Trophoblast cell (in vitro differentiated cells and primary cell): ENCODE measurements at regions not wholly inside any gene's neighbourhood (a gene's known extent, or its start where the extent isn't known, plus 50 kb on each side); places are given as distances from the start of the nearest gene placed in this dataset.

Experiments used
- DNase-seq, 2 donors: peaks; one replicate each; pipeline ENCODE4 v3.0.0-alpha.2; 2016
- H2AFZ ChIP-seq: 2 replicates; pipeline ENCODE4 v1.6.1; 2013; ENCODE audit warnings: low read length, moderate library complexity, mild to moderate bottlenecking; ENCODE audit not compliant: insufficient read depth, poor library complexity
- H2AK5ac ChIP-seq: 2 replicates; pipeline ENCODE4 v1.6.1; 2013; ENCODE audit warnings: mild to moderate bottlenecking, low read length
- H2BK120ac ChIP-seq: 2 replicates; pipeline ENCODE4 v1.6.1; 2013; ENCODE audit warnings: low read length, mild to moderate bottlenecking, moderate library complexity; ENCODE audit not compliant: insufficient read depth, poor library complexity
- H2BK12ac ChIP-seq: 2 replicates; pipeline ENCODE4 v1.6.1; 2013; ENCODE audit warnings: mild to moderate bottlenecking, low read length, moderate library complexity
- H2BK5ac ChIP-seq: 2 replicates; pipeline ENCODE4 v1.6.1; 2013; ENCODE audit warnings: low read length, low read depth, moderate library complexity, mild to moderate bottlenecking; ENCODE audit not compliant: poor library complexity
- H3K14ac ChIP-seq: 2 replicates; pipeline ENCODE4 v1.6.1; 2013; ENCODE audit warnings: mild to moderate bottlenecking, low read length
- H3K18ac ChIP-seq: 2 replicates; pipeline ENCODE4 v1.6.1; 2013; ENCODE audit warnings: mild to moderate bottlenecking, low read length
- H3K23ac ChIP-seq: 2 replicates; pipeline ENCODE4 v1.6.1; 2013; ENCODE audit warnings: low read length
- H3K27ac ChIP-seq: 2 replicates; pipeline ENCODE4 v1.5.1; 2013; ENCODE audit warnings: low read depth, mild to moderate bottlenecking, inconsistent platforms, low read length, moderate library complexity
- H3K27me3 ChIP-seq: 2 replicates; pipeline ENCODE4 v1.6.1; 2013; ENCODE audit warnings: inconsistent platforms, mild to moderate bottlenecking, low read length, moderate library complexity; ENCODE audit not compliant: insufficient read depth
- H3K36me3 ChIP-seq, 2 experiments: 1 replicate in 1 of 2; 2 replicates in 1 of 2; pipeline ENCODE4 v1.6.1; 2013; ENCODE audit warnings: low read length in 2 of 2, mild to moderate bottlenecking in 2 of 2, moderate library complexity in 1 of 2; ENCODE audit not compliant: insufficient read depth in 2 of 2, control insufficient read depth in 1 of 2
- H3K4ac ChIP-seq: 2 replicates; pipeline ENCODE4 v1.6.1; 2013; ENCODE audit warnings: low read depth, mild to moderate bottlenecking, low read length, moderate library complexity
- H3K4me1 ChIP-seq, 2 experiments: 1 replicate in 1 of 2; 2 replicates in 1 of 2; pipeline ENCODE4 v1.6.1; 2013; ENCODE audit warnings: low read length in 2 of 2, mild to moderate bottlenecking in 2 of 2, moderate library complexity in 1 of 2; ENCODE audit not compliant: insufficient read depth in 2 of 2, control insufficient read depth in 1 of 2
- H3K4me2 ChIP-seq: 2 replicates; pipeline ENCODE4 v1.6.1; 2013; ENCODE audit warnings: inconsistent platforms, mild to moderate bottlenecking, low read length, moderate library complexity
- H3K4me3 ChIP-seq: 2 replicates; pipeline ENCODE4 v1.5.1; 2013; ENCODE audit warnings: mild to moderate bottlenecking, low read depth, low read length, inconsistent platforms
- H3K79me1 ChIP-seq: one replicate; pipeline ENCODE4 v1.6.1; 2013; ENCODE audit warnings: low read length
- H3K79me2 ChIP-seq: 2 replicates; pipeline ENCODE4 v1.6.1; 2013; ENCODE audit warnings: low read length, mild to moderate bottlenecking; ENCODE audit not compliant: control insufficient read depth, insufficient read depth, poor library complexity
- H3K9ac ChIP-seq: 2 replicates; pipeline ENCODE4 v1.6.1; 2013; ENCODE audit warnings: mild to moderate bottlenecking, low read length
- H3K9me3 ChIP-seq: 2 replicates; pipeline ENCODE4 v1.6.1; 2013; ENCODE audit warnings: low read depth, mild to moderate bottlenecking, control low read depth, inconsistent platforms, low read length; ENCODE audit not compliant: insufficient read depth
- H4K12ac ChIP-seq: 2 replicates; pipeline ENCODE4 v1.6.1; 2013; ENCODE audit warnings: low read depth, mild to moderate bottlenecking, low read length, moderate library complexity
- H4K8ac ChIP-seq: 2 replicates; pipeline ENCODE4 v1.6.1; 2013; ENCODE audit warnings: low read depth, mild to moderate bottlenecking, low read length, moderate library complexity
- H4K91ac ChIP-seq: one replicate; pipeline ENCODE4 v1.6.1; 2013; ENCODE audit warnings: low read depth, mild to moderate bottlenecking, low read length, moderate library complexity
- WGBS: extraction: QIAGEN DNeasy Blood & Tissue Kit; methylation state at CpG from one replicate; pipeline ENCODE4 v1.1.7; 2013; ENCODE audit warnings: missing lambda C conversion rate; ENCODE audit not compliant: insufficient read length, insufficient coverage; ENCODE audit errors: extremely low coverage; 5-methylcytosine and 5-hydroxymethylcytosine counted together

- no peak overlapping the region for H2AFZ ChIP-seq
- H3K27ac ChIP-seq = no peak overlapping the region
- H4K12ac ChIP-seq = no peak overlapping the region
- H3K23ac ChIP-seq = no peak overlapping the region
- H3K4me3 ChIP-seq = no peak overlapping the region
- DNase-seq = no peak
- no peak overlapping the region for H3K4me2 ChIP-seq
- H3K79me1 ChIP-seq = no peaks in the 10 kb centered on the region
- H2AK5ac ChIP-seq = no peak overlapping the region
- no peak overlapping the region for H3K18ac ChIP-seq
- WGBS = no CpG with 5 or more reads among the region's 3 CpGs
- no peak overlapping the region for H2BK12ac ChIP-seq
- H2BK120ac ChIP-seq = no peak overlapping the region
- H3K79me2 ChIP-seq = no peaks in the 10 kb centered on the region
- H4K8ac ChIP-seq = no peak overlapping the region
- H4K91ac ChIP-seq = no peak overlapping the region
- no peak overlapping the region for H2BK5ac ChIP-seq
- no peaks in the 10 kb centered on the region for H3K9me3 ChIP-seq
- no peak overlapping the region for H3K4ac ChIP-seq
- H3K14ac ChIP-seq = no peak overlapping the region
- H3K4me1 ChIP-seq = no peaks in the 10 kb centered on the region
- H3K27me3 ChIP-seq = no peaks in the 10 kb centered on the region
- no peak overlapping the region for H3K9ac ChIP-seq
- no peaks in the 10 kb centered on the region for H3K36me3 ChIP-seq
These were observed 129.3 kb upstream of the FAM241A start for GRCh38 chr4:112015960-112016359.

- Histone ChIP-seq H2AFZ (no peak overlapping the region), H3K14ac (no peak overlapping the region), H2BK5ac (no peak overlapping the region), H3K9ac (no peak overlapping the region), H3K9me3 (no peaks in the 10 kb centered on the region), H3K4ac (no peak overlapping the region), H3K18ac (no peak overlapping the region), H3K4me2 (no peak overlapping the region), H2BK12ac (no peak overlapping the region), H3K27ac (no peak overlapping the region), H3K23ac (no peak overlapping the region), H2AK5ac (no peak overlapping the region), H3K4me3 (no peak overlapping the region), H4K12ac (no peak overlapping the region), H4K91ac (no peak overlapping the region), H3K79me2 (no peaks in the 10 kb centered on the region), H2BK120ac (no peak overlapping the region), H3K27me3 (no peaks in the 10 kb centered on the region), H3K4me1 (no peaks in the 10 kb centered on the region), H3K36me3 (no peaks in the 10 kb centered on the region), H3K79me1 (no peaks in the 10 kb centered on the region), H4K8ac (no peak overlapping the region)
- DNase-seq = no peak
- no CpG with 5 or more reads among the region's 2 CpGs for WGBS
These were observed 121.8 kb upstream of the FAM241A start for GRCh38 chr4:112023402-112023950.

GRCh38 chr4:112026058-112026457, 119.2 kb upstream of the FAM241A start:
- Histone ChIP-seq H3K36me3 (no peaks in the 10 kb centered on the region), H3K79me1 (no peaks in the 10 kb centered on the region), H2BK5ac (no peak overlapping the region), H3K18ac (no peak overlapping the region), H3K4me1 (no peaks in the 10 kb centered on the region), H3K27ac (no peak overlapping the region), H3K9ac (no peak overlapping the region), H4K91ac (no peak overlapping the region), H2AK5ac (no peak overlapping the region), H3K4me3 (no peak overlapping the region), H2BK120ac (no peak overlapping the region), H4K12ac (no peak overlapping the region), H3K27me3 (no peaks in the 10 kb centered on the region), H3K4me2 (no peak overlapping the region), H2AFZ (no peak overlapping the region), H3K4ac (no peak overlapping the region), H3K79me2 (no peaks in the 10 kb centered on the region), H3K23ac (no peak overlapping the region), H2BK12ac (no peak overlapping the region), H3K9me3 (no peaks in the 10 kb centered on the region), H4K8ac (no peak overlapping the region), H3K14ac (no peak overlapping the region)
- no peak for DNase-seq
- no CpG with 5 or more reads among the region's 1 CpG for WGBS

- H3K14ac ChIP-seq = no peak overlapping the region
- H2BK5ac ChIP-seq = no peak overlapping the region
- no peak overlapping the region for H2AFZ ChIP-seq
- H3K27ac ChIP-seq = no peak overlapping the region
- H3K9ac ChIP-seq = no peak overlapping the region
- no CpG with 5 or more reads among the region's 8 CpGs for WGBS
- DNase-seq = no peak
- H3K79me2 ChIP-seq = no peaks in the 10 kb centered on the region
- no peak overlapping the region for H3K4me3 ChIP-seq
- H3K9me3 ChIP-seq = no peaks in the 10 kb centered on the region
- no peak overlapping the region for H3K23ac ChIP-seq
- H3K4ac ChIP-seq = no peak overlapping the region
- no peak overlapping the region for H4K8ac ChIP-seq
- H2BK12ac ChIP-seq = no peak overlapping the region
- no peak overlapping the region for H2BK120ac ChIP-seq
- H3K79me1 ChIP-seq = no peaks in the 10 kb centered on the region
- H3K4me2 ChIP-seq = no peak overlapping the region
- H2AK5ac ChIP-seq = no peak overlapping the region
- no peaks in the 10 kb centered on the region for H3K27me3 ChIP-seq
- H4K91ac ChIP-seq = no peak overlapping the region
- no peaks in the 10 kb centered on the region for H3K36me3 ChIP-seq
- H4K12ac ChIP-seq = no peak overlapping the region
- H3K18ac ChIP-seq = no peak overlapping the region
- H3K4me1 ChIP-seq = no peaks in the 10 kb centered on the region
These were observed 115.5 kb upstream of the FAM241A start for GRCh38 chr4:112029771-112030171.
